ENCODE measurements at regions not wholly inside any gene's neighbourhood (a gene's known extent, or its start where the extent isn't known, plus 50 kb on each side); places are given as distances from the start of the nearest gene placed in this dataset.

- H3K36me3 Mint-ChIP-seq (ENCODE audit: low read depth), result no peaks in the 10 kb centered on the region
Measured at GRCh38 chr12:131613678-131614077, 97.2 kb upstream of the SFSWAP start.

DNA sequence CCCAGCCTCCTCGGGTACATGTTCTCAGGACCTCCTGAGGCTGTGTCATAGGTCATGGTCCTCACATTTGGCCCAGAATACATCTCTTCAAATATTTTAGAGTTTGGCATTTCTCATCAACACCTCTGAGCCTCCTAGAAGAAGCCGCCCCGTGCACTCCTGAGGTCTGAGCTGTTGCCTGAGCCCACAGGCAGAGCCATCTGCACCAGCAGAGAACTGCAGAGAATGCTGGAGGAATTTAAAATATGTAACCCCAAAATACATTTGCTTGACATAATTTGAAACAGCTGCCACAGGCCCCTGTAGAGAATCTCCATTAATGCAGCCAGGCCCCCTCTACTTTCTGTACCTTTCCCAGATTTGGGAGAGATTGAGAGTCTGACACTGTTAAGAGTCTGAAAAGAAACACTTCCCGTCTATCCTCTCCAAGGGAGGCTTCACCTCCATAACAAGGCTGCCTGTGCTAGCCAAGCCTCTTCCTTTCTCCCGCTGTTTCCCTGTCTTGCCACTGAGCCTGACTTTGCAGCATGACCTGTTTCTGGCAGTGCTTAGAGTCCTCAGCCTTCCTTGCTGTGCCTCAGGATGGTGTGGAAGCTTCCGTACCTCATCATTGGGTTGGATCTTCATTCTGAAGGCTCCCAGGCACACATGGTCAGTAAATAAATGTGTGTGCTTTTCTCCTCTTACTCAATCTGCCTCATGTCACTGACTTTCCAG, 95.4 kb upstream of the SFSWAP start:
- H3K27me3 Mint-ChIP-seq (ENCODE audit: low read depth), result peaks cover 2% of the 10 kb centered on the region
- H3K27ac Mint-ChIP-seq (ENCODE audit: unreplicated experiment), result no peak overlapping the region
- no peaks in the 10 kb centered on the region for H3K9me3 Mint-ChIP-seq
- no peaks in the 10 kb centered on the region for H3K36me3 Mint-ChIP-seq (ENCODE audit: low read depth)
- no peak for TF ChIP-seq CTCF (conservative IDR thresholded peaks at IDR 0.05)
- H3K4me3 Mint-ChIP-seq, result no peak overlapping the region
- peaks cover 38% of the 10 kb centered on the region for H3K4me1 Mint-ChIP-seq
- DNase-seq (ENCODE audit: low read depth, low spot score), result no peak

More at GRCh38 chr12:131613678-131614077, 97.2 kb upstream of the SFSWAP start:
- H3K9me3 Mint-ChIP-seq, result no peaks in the 10 kb centered on the region
- H3K4me1 Mint-ChIP-seq, result peaks cover 34% of the 10 kb centered on the region
- no peak for DNase-seq (ENCODE audit: low read depth, low spot score)
- H3K27ac Mint-ChIP-seq (ENCODE audit: unreplicated experiment), result no peak overlapping the region
- no peak for TF ChIP-seq CTCF (conservative IDR thresholded peaks at IDR 0.05)
- H3K4me3 Mint-ChIP-seq, result no peak overlapping the region
- H3K27me3 Mint-ChIP-seq (ENCODE audit: low read depth), result peaks cover 2% of the 10 kb centered on the region

DNA sequence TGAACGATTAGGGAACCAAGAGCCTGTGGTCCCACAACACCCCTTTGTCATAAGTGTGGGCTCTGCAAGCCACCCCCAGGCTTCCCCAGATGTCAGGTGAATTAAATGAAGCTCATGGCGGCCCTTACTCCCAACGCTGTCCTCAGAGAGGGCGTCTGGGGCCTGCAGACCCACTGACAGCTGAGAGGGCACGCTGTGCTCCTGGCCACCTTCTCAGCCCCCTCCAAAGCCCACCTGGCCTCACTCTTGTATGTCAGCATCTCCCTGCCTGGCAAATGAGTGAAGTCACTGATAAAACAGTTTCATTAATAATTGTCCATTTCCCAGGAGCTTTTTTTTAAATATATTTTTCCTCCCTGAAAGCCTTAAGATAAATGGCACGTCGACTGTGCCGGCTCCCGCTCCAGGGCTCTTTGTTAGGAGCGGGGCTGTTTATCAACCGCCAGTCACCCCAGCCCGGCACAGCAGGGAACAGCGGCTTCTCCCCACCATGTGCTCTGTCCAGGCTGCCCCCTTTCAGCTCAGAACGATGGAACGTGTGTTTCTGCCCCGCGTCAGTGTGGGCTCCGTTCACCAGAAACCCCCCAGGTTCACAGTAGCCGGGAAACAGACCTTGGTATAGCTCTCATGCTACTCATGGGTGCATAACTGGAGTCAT, 94.7 kb upstream of the SFSWAP start:
- Mint-ChIP-seq H3K36me3 (ENCODE audit: low read depth) (no peaks in the 10 kb centered on the region), H3K27me3 (ENCODE audit: low read depth) (peaks cover 2% of the 10 kb centered on the region)

GRCh38 chr12:131616738-131617137, 94.2 kb upstream of the SFSWAP start:
- H3K27me3 Mint-ChIP-seq (ENCODE audit: low read depth), result peaks cover 2% of the 10 kb centered on the region
- DNase-seq (ENCODE audit: low read depth, low spot score), result no peak
- peaks cover 48% of the 10 kb centered on the region for H3K4me1 Mint-ChIP-seq
- H3K36me3 Mint-ChIP-seq (ENCODE audit: low read depth), result no peaks in the 10 kb centered on the region
- TF ChIP-seq CTCF (conservative IDR thresholded peaks at IDR 0.05), result no peak
- no peaks in the 10 kb centered on the region for H3K9me3 Mint-ChIP-seq
- peak overlapping the region; percentile 86 for H3K27ac Mint-ChIP-seq (ENCODE audit: unreplicated experiment)
- H3K4me3 Mint-ChIP-seq, result no peak overlapping the region

More for the DNA sequence above, 94.7 kb upstream of the SFSWAP start:
- Mint-ChIP-seq H3K9me3 (no peaks in the 10 kb centered on the region), H3K4me1 (peaks cover 42% of the 10 kb centered on the region), H3K27ac (ENCODE audit: unreplicated experiment) (peak overlapping the region; percentile 86), H3K4me3 (no peak overlapping the region)
- no peak for DNase-seq (ENCODE audit: low read depth, low spot score)
- no peak for TF ChIP-seq CTCF (conservative IDR thresholded peaks at IDR 0.05)

GRCh38 chr12:131617179-131617578, 93.7 kb upstream of the SFSWAP start:
- Mint-ChIP-seq H3K27me3 (ENCODE audit: low read depth) (peaks cover 2% of the 10 kb centered on the region), H3K27ac (ENCODE audit: unreplicated experiment) (no peak overlapping the region), H3K36me3 (ENCODE audit: low read depth) (no peaks in the 10 kb centered on the region), H3K4me3 (peak overlapping the region; percentile 51), H3K9me3 (no peaks in the 10 kb centered on the region), H3K4me1 (peaks cover 51% of the 10 kb centered on the region)
- TF ChIP-seq CTCF (conservative IDR thresholded peaks at IDR 0.05), result no peak
- DNase-seq (ENCODE audit: low read depth, low spot score), result no peak

Measured in neural crest cell (in vitro differentiated cells).